NCI-H2029 treated with DMSO at 0.1 percent for 48 hours (cell line): ENCODE measurements at regions not wholly inside any gene's neighbourhood (a gene's known extent, or its start where the extent isn't known, plus 50 kb on each side); places are given as distances from the start of the nearest gene placed in this dataset.
"Not testable (repeated sequence)": the region's sequence is repeated elsewhere in the genome, so short reads cannot be mapped to it uniquely, and the experiment has no call there.

Source experiments
- DNase-seq: peaks from one replicate; lab custom pipeline; 2025; lab: John Stamatoyannopoulos, UW

- DNase-seq: no peak
Measured at GRCh38 chr14:29376237-29376636, 551.4 kb downstream of the PRKD1 start.

- DNase-seq: no peak
Measured at GRCh38 chr14:29380826-29381225, 546.8 kb downstream of the PRKD1 start.

GRCh38 chr14:29388571-29388970 is 539.1 kb downstream of the PRKD1 start:
- no peak for DNase-seq

GRCh38 chr14:29390081-29390832 is 537.4 kb downstream of the PRKD1 start:
- DNase-seq: no peak

- DNase-seq: no peak
Measured at GRCh38 chr14:29391231-29391630, 536.4 kb downstream of the PRKD1 start.

GRCh38 chr14:29391801-29392200 is 535.8 kb downstream of the PRKD1 start:
- DNase-seq: no peak

GRCh38 chr14:29392287-29392686 is 535.4 kb downstream of the PRKD1 start:
- no peak for DNase-seq

- no peak for DNase-seq
Measured at GRCh38 chr14:29403091-29403490, 524.6 kb downstream of the PRKD1 start.

GRCh38 chr14:29410581-29410980 is 517.1 kb downstream of the PRKD1 start:
- DNase-seq: no peak

- not testable (repeated sequence) for DNase-seq
Measured at GRCh38 chr14:29414931-29415330, 512.7 kb downstream of the PRKD1 start.

- DNase-seq: no peak
Measured at GRCh38 chr14:29419736-29420135, 507.9 kb downstream of the PRKD1 start.

- no peak for DNase-seq
Measured at GRCh38 chr14:29421156-29421728, 506.4 kb downstream of the PRKD1 start.

GRCh38 chr14:29425705-29426482 is 501.8 kb downstream of the PRKD1 start:
- no peak for DNase-seq

GRCh38 chr14:29442696-29443095 is 485.0 kb downstream of the PRKD1 start:
- no peak for DNase-seq

- DNase-seq: no peak
Measured at GRCh38 chr14:29444216-29444615, 483.4 kb downstream of the PRKD1 start.

GRCh38 chr14:29444805-29445204 is 482.8 kb downstream of the PRKD1 start:
- DNase-seq: no peak

- DNase-seq: no peak
Measured at GRCh38 chr14:29446971-29447370, 480.7 kb downstream of the PRKD1 start.

- DNase-seq: no peak
Measured at GRCh38 chr14:29451941-29452340, 475.7 kb downstream of the PRKD1 start.

GRCh38 chr14:29453045-29453444 is 474.6 kb downstream of the PRKD1 start:
- no peak for DNase-seq

- no peak for DNase-seq
Measured at GRCh38 chr14:29454026-29454693, 473.5 kb downstream of the PRKD1 start.

GRCh38 chr14:29458547-29458946 is 469.1 kb downstream of the PRKD1 start:
- no peak for DNase-seq

GRCh38 chr14:29459531-29459930 is 468.1 kb downstream of the PRKD1 start:
- DNase-seq: no peak
